K562 (cell line): ENCODE measurements at regions not wholly inside any gene's neighbourhood (a gene's known extent, or its start where the extent isn't known, plus 50 kb on each side); places are given as distances from the start of the nearest gene placed in this dataset.
A peak's percentile ranks its signal among the peaks of the same experiment; 100 is the strongest.

ENCODE experiments used
- ATAC-seq: fragments of 200-7000 bp; cut with Tn5 transposase; 3 replicates; pipeline ENCODE4 v1.9.1; 2020; ENCODE audit warnings: moderate library complexity
- BruUV-seq: library from RNA; stranded (reverse); fragments of 400-500 nt; replicated peaks from 2 replicates; lab custom pipeline; 2021; lab: Mats Ljungman, UMichigan
- CTCF ChIA-PET: fragments of 300-600 bp; formaldehyde crosslinking; extraction: SDS; loops from one replicate; lab custom pipeline; 2021; ENCODE audit warnings: low intra/inter-chr PET ratio; lab: Yijun Ruan, JAX
- POLR2A ChIA-PET: fragments of 300-600, 350-650 bp; sonication (Branson Sonifier 250); formaldehyde crosslinking; extraction: SDS; loops from one replicate; lab custom pipeline; 2021; ENCODE audit warnings: antibody characterized with exemption, inconsistent platforms; lab: Yijun Ruan, JAX
- DNase-seq, 4 experiments: peaks; one replicate each; pipeline versions ENCODE4 v3.0.0 to v3.0.0-alpha.2; 2011 to 2018; ENCODE audit warnings: low spot score in 3 of 4, mixed read lengths in 3 of 4; ENCODE audit errors: extremely low read depth in 1 of 4
- FAIRE-seq: peaks from 2 replicates; lab custom pipeline; 2011; peaks lifted over from hg19 to GRCh38; lab: Jason Lieb, UNC
- H2AFZ ChIP-seq: 2 replicates; pipeline ENCODE4 v1.6.0; 2011; ENCODE audit warnings: low read depth, low read length, control low read depth, inconsistent platforms
- H3K27ac ChIP-seq: fragments of 200-600 bp; 3 replicates; pipeline ENCODE4 v1.8.0; 2011; ENCODE audit warnings: low read depth, mild to moderate bottlenecking, control low read depth, inconsistent platforms, low read length, moderate library complexity, mixed read lengths; ENCODE audit errors: extremely low read depth
- H3K27me3 ChIP-seq, 2 experiments: fragments of 300-600 bp in 1 of 2; 2 replicates in 1 of 2; 3 replicates in 1 of 2; pipeline versions ENCODE4 v1.6.0 to v1.8.0; 2011; ENCODE audit warnings: inconsistent platforms in 2 of 2, low read length in 2 of 2, mild to moderate bottlenecking in 1 of 2, mixed read lengths in 1 of 2, moderate library complexity in 1 of 2; ENCODE audit not compliant: control insufficient read depth in 2 of 2, insufficient read depth in 2 of 2
- H3K36me3 ChIP-seq: fragments of 300-600 bp; 3 replicates; pipeline ENCODE4 v1.8.0; 2011; ENCODE audit warnings: mild to moderate bottlenecking, low read length, inconsistent platforms; ENCODE audit not compliant: control insufficient read depth, insufficient read depth
- H3K4me1 ChIP-seq, 2 experiments: fragments of 200-600 bp in 1 of 2; replicated peaks in 1 of 2; 2 replicates in 1 of 2; 3 replicates in 1 of 2; pipeline versions ENCODE4 v1.5.1 to v1.8.0; 2011; ENCODE audit warnings: inconsistent platforms in 2 of 2, low read length in 2 of 2, mild to moderate bottlenecking in 1 of 2, mixed read lengths in 1 of 2, moderate library complexity in 1 of 2; ENCODE audit not compliant: control insufficient read depth in 2 of 2, insufficient read depth in 2 of 2
- H3K4me2 ChIP-seq: 2 replicates; pipeline ENCODE4 v1.6.1; 2011; ENCODE audit warnings: low read length, control low read depth, inconsistent platforms, mixed read lengths; ENCODE audit not compliant: insufficient read depth
- H3K4me3 ChIP-seq: fragments of 200-600 bp; sonication (generic), shearing (Covaris generic); 2 replicates; pipeline ENCODE4 v1.5.1; 2016; ENCODE audit warnings: control low read depth, inconsistent platforms
- H3K79me2 ChIP-seq: fragments of 200-600 bp; 3 replicates; pipeline ENCODE4 v1.8.0; 2011; ENCODE audit warnings: low read length, inconsistent platforms; ENCODE audit not compliant: control insufficient read depth, insufficient read depth
- H3K9ac ChIP-seq, 2 experiments: 2 replicates each; pipeline versions ENCODE4 v1.6.0 to v1.6.1; 2011; ENCODE audit warnings: low read depth in 2 of 2, low read length in 2 of 2, control low read depth in 1 of 2, inconsistent platforms in 1 of 2, mild to moderate bottlenecking in 1 of 2, mixed read lengths in 1 of 2; ENCODE audit not compliant: insufficient read depth in 1 of 2
- H3K9me1 ChIP-seq: one replicate; pipeline ENCODE4 v1.6.0; 2011; ENCODE audit warnings: inconsistent platforms, mild to moderate bottlenecking, low read length, moderate library complexity; ENCODE audit not compliant: control insufficient read depth, insufficient read depth
- H3K9me3 ChIP-seq: replicated peaks from 2 replicates; pipeline ENCODE4 v1.5.1; 2011; ENCODE audit warnings: low read depth, low read length, inconsistent platforms; ENCODE audit not compliant: control insufficient read depth, insufficient read depth
- H4K20me1 ChIP-seq: replicated peaks from 2 replicates; pipeline ENCODE4 v1.6.1; 2011; ENCODE audit warnings: low read length, inconsistent platforms, mixed read lengths; ENCODE audit not compliant: control insufficient read depth, insufficient read depth
- ATF7 ChIP-seq: fragments of 450-650 bp; IDR thresholded peaks from 2 replicates; pipeline ENCODE4 v1.7.1; 2014; ENCODE audit warnings: mild to moderate bottlenecking, moderate library complexity
- HIVEP1 ChIP-seq: fragments of 250-450 bp; sonication (Bioruptor Pico); IDR thresholded peaks from 2 replicates; pipeline ENCODE4 v1.4.0; 2020; ENCODE audit warnings: mild to moderate bottlenecking
- SIN3A ChIP-seq, 2 experiments: fragments of 150-350 bp in 1 of 2; IDR thresholded peaks; 2 replicates each; pipeline ENCODE4 v1.6.1; 2011 to 2016; ENCODE audit warnings: borderline replicate concordance in 2 of 2, low read depth in 2 of 2, low read length in 2 of 2, mild to moderate bottlenecking in 2 of 2, moderate library complexity in 2 of 2; ENCODE audit not compliant: control insufficient read depth in 1 of 2
- ZFP36 ChIP-seq: fragments of 150-350 bp; IDR thresholded peaks from 2 replicates; pipeline ENCODE4 v1.6.1; 2018; ENCODE audit warnings: low read length, low read depth; ENCODE audit not compliant: partially characterized antibody
- ZNF12 ChIP-seq: sonication (generic); formaldehyde crosslinking; IDR thresholded peaks from 2 replicates; pipeline ENCODE4 v1.4.0; 2020; ENCODE audit warnings: mild to moderate bottlenecking, missing genetic modification reagents
- ZNF696 ChIP-seq: fragments of 250-450 bp; sonication (Bioruptor Pico); conservative IDR thresholded peaks from 2 replicates; pipeline ENCODE4 v1.4.0; 2020; ENCODE audit warnings: mild to moderate bottlenecking, moderate library complexity
- WGBS: fragments of 100-300 bp; shearing (Covaris generic); methylation state at CpG from one replicate; pipeline ENCODE4 v1.1.6; 2016; ENCODE audit warnings: low coverage, mixed read lengths; ENCODE audit not compliant: insufficient coverage; ENCODE audit errors: missing lambda C conversion rate; 5-methylcytosine and 5-hydroxymethylcytosine counted together
- in situ Hi-C: fragments of 300-500 bp; cut with MboI; formaldehyde crosslinking; loops from 4 replicates; pipeline ENCODE4 v1.15.0; 2018; ENCODE audit warnings: inconsistent platforms, mixed read lengths
- intact Hi-C: fragments of 100-400 bp; cut with micrococcal nuclease; formaldehyde crosslinking; loops from 2 replicates; pipeline ENCODE4 v1.14.2; 2022
- TF ChIP-seq, protein P1 (sequence below): sonication (generic); formaldehyde crosslinking; IDR thresholded peaks from 2 replicates; pipeline ENCODE4 v1.8.1; 2023; ENCODE audit warnings: mild to moderate bottlenecking, missing genetic modification reagents

- peaks cover 0 to 13% of the 10 kb centered on the region in 2 experiments; a peak in 2 of 5 replicates for H3K4me1 ChIP-seq
- TF ChIP-seq ATF7 (no peak), SIN3A (IDR thresholded peaks at IDR 0.05; ENCODE audit: borderline replicate concordance in 2 of 2, control insufficient read depth in 1 of 2, low read depth in 2 of 2, low read length in 2 of 2) (no peak), HIVEP1 (no peak), ZNF12 (CRISPR knock-in tag) (no peak), ZFP36 (peak; percentile 72), ZNF696 (CRISPR knock-in tag) (no peak)
- TF ChIP-seq, protein P1, sequence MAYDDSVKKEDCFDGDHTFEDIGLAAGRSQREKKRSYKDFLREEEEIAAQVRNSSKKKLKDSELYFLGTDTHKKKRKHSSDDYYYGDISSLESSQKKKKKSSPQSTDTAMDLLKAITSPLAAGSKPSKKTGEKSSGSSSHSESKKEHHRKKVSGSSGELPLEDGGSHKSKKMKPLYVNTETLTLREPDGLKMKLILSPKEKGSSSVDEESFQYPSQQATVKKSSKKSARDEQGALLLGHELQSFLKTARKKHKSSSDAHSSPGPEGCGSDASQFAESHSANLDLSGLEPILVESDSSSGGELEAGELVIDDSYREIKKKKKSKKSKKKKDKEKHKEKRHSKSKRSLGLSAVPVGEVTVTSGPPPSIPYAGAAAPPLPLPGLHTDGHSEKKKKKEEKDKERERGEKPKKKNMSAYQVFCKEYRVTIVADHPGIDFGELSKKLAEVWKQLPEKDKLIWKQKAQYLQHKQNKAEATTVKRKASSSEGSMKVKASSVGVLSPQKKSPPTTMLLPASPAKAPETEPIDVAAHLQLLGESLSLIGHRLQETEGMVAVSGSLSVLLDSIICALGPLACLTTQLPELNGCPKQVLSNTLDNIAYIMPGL (CRISPR knock-in tag), result no peak
- in situ Hi-C loops, result loop anchor here (10.0 kb wide), 1 partner anchor 203 kb away; no protein-coding TSS in a partner anchor
- ATAC-seq (no peak), DNase-seq (no peak), FAIRE-seq (no peak)
- no peak overlapping the region for H3K9ac ChIP-seq
- CTCF ChIA-PET, result interaction anchor here (3.1 kb wide), 1 partner anchor 202 kb away, joined by 25 read pairs; no protein-coding TSS in a partner anchor
- H3K36me3 ChIP-seq, result no peaks in the 10 kb centered on the region
- POLR2A ChIA-PET, result interaction anchor here (0.5 to 0.7 kb wide), 3 partner anchors 17 to 383 kb away, joined by 3 read pairs; partner anchors contain the start of gene PPFIA1
- H2AFZ ChIP-seq, result no peak overlapping the region
- no peaks in the 10 kb centered on the region for H3K79me2 ChIP-seq
- intact Hi-C loops, result no loop called here
- 0% methylated on average over 2 of the region's 2 CpGs for WGBS
- no peak overlapping the region for H3K4me2 ChIP-seq
- H3K27ac ChIP-seq, result no peak overlapping the region
- no peaks in the 10 kb centered on the region for H3K9me1 ChIP-seq
- H3K4me3 ChIP-seq, result no peak overlapping the region
- H4K20me1 ChIP-seq, result peaks cover 27% of the 10 kb centered on the region
- no TSS peak for BruUV-seq
- H3K27me3 ChIP-seq, result peaks cover 20 to 58% of the 10 kb centered on the region in 2 experiments; a peak in 4 of 5 replicates
- H3K9me3 ChIP-seq, result no peaks in the 10 kb centered on the region
Measured at GRCh38 chr11:69887330-69887729, 68.1 kb upstream of the FGF3 start.
